ENCODE measurements at regions not wholly inside any gene's neighbourhood (a gene's known extent, or its start where the extent isn't known, plus 50 kb on each side); places are given as distances from the start of the nearest gene placed in this dataset.
"Not testable (repeated sequence)": the region's sequence is repeated elsewhere in the genome, so short reads cannot be mapped to it uniquely, and the experiment has no call there.

- no peak for DNase-seq (ENCODE audit: low read depth)
These were observed 54.9 kb upstream of the OSMR start for GRCh38 chr5:38790891-38791290.

GRCh38 chr5:38793099-38793498 lies 52.7 kb upstream of the OSMR start:
- DNase-seq (ENCODE audit: low read depth) = no peak

GRCh38 chr5:38794037-38794436 lies 51.8 kb upstream of the OSMR start:
- not testable (repeated sequence) for DNase-seq (ENCODE audit: low read depth)

- DNase-seq (ENCODE audit: low read depth) = no peak
These were observed 50.8 kb upstream of the OSMR start for GRCh38 chr5:38794986-38795385.

- DNase-seq (ENCODE audit: low read depth) = peak; percentile 49
These were observed 49.6 kb upstream of the OSMR start for GRCh38 chr5:38795986-38796741.
